Islet precursor cell (in vitro differentiated cells): ENCODE measurements at regions not wholly inside any gene's neighbourhood (a gene's known extent, or its start where the extent isn't known, plus 50 kb on each side); places are given as distances from the start of the nearest gene placed in this dataset.
A peak's percentile ranks its signal among the peaks of the same experiment; 100 is the strongest.

Experiments
- DNase-seq: peaks from one replicate; pipeline ENCODE4 v3.0.0-alpha.2; 2018

DNA sequence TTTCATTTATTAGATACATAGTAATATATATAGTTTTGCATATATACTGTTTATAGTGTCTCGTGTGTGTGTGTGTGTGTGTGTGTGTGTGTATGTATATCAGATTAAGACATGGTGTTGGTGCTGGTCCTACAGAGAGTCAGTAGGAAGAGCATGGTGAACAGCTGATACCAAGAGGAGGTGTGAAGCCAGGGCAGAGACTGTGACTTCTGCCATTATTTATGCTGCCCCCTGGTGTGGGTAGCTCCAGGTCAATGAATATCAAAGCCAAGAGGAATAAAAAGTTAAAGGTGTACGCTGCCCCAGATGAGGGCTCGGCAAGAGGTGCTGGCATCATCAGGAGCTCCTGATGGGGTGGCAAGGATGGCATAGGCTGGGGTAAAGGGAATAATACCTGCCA lies 299.5 kb upstream of the RASGRP1 start:
- DNase-seq = peak; percentile 25

DNA sequence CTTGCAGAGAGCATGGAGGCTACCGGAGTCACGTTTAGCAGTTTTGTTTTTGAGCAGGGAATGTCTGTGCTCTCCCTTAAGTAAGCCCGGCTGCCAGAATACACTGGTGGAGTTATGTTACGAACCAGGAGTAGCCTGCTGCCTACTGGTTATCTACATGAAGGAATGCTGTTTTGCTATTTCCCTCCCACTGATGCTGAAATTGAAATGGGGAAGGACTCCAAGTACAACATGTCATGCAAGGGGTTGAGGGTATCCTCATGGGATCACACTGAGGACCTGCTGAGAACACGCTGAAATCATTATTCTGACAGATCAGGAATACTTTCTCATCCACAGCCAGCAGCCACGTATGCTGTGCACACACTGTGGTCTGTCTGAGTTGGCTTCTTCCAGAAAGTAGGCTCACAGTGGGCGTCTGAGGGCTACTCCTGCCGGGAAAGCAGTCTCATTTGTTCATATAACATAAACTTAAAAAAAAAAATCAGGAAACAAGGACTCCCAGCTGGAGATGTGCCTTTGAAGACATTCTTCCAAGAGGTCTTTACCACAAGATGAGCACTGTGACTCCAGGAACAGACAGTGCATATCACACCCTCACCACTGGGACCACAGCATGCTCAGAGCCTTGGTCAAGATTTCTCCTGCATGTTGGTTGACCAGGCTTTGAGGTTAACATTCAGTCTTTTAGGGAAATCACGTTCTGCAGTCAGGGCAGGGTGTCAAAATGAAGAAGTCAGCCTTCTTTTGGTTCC lies 300.4 kb upstream of the RASGRP1 start:
- peak; percentile 47 for DNase-seq

DNA sequence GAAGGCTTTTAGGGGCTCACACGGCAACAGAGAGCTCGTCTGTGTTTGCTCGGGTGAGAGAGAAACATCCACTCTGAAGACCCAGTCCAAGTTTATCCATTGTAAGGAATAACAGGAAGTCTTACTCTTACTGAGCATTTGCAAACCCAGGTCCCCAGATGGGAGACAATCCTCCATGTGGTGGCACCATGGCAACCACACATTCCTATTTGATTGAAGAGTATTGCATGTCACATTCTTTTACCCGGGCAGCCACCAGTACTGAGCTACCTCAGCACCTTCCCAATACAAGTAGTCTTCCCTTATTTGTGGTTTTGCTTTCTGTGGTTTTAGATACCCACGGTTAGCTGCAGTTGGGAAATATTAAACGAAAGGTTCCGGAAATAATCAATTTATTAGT lies 302.9 kb upstream of the RASGRP1 start:
- peak; percentile 61 for DNase-seq

DNA sequence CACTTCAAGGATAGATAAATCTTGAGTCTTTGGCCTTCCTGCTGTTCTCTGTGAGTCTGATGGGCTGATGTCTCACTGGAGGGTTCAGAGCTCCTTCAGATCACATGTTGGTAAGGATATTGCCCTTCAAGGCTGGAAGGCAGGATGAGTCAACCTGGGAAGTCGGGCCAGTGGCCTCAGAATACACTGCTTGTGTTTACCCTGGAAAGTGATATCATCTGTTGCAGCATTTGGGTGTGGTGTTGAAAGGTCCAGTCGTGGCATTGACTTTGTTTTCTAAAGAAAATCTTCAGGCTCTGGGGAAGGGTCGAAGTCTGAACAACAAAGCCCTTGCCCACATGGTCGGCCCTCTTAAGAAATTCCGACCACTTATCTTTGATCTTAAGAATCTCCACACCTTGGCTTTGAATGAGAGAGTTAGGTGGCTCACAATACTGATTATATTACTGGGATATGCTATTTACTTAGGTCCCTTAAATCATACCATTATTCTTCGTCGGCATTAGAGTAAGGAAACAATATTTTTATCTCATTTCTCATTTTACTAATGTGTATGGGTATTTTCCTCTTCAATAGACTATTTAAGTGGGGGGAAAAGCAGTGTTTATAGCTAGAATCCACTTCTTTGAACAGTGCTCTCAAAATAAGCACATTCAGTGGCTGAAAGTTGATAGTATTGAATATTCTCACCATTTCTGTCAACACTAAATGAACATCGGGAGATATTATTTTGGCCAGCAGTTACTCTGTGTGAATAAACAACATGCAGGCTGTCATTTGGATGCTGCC lies 303.9 kb upstream of the RASGRP1 start:
- peak; percentile 93 for DNase-seq

DNA sequence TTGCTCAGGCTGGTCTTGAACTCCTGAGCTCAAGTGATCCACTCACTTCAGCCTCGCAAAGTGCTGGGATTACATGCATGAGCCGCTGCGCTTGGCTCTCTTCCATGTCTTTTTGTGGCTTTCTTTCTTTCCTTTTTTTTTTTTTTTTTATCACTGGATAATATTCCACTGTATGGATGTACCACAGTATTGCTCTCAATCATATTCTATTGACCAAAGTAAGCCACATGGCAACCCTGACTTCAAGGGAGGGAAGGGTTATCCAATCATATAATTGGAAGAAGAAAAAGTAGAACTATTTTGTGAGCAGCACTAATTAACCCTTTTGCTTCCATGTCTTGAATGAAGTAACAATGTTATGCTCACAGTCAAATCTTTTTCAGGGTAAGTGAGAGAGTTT lies 307.0 kb upstream of the RASGRP1 start:
- peak; percentile 4 for DNase-seq

DNA sequence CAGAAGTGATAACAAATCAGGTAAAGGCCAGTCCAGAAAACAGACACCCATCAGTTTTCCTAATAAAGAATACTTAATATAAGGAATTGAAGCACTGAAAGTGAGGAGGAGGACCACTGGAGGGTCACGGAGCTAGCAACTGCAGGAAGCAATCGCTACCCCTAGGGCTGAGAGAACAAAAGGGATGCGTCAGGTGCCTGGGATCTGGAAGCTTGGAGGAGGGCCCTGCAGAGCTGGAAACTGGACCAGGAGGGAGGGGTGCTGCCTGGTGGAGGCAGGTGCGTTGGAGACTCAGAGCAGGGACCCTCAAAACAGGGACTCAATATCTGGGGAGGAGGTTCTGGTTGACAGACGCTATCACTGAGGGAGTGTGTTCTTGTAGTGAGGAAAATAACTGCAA lies 308.1 kb upstream of the RASGRP1 start:
- peak; percentile 54 for DNase-seq

DNA sequence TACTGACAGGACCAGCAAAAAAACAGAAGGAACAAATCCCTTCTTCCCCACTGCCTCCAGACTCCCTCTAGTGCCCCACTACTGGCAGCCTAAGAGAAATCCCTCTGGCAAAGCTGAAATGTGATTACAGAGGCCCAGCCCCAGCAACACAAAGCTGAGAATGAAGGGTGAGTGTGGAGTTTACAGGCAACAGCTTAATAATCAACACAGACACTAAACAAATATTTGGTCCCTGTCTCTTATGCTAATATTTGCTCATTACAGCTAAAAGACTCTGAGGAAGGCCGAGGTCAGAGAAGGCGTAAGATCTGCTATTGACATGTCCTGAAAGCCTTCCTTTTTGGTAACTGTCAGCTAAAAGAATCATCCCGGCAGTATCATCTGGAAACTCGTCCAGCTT lies 308.5 kb upstream of the RASGRP1 start:
- peak; percentile 57 for DNase-seq

DNA sequence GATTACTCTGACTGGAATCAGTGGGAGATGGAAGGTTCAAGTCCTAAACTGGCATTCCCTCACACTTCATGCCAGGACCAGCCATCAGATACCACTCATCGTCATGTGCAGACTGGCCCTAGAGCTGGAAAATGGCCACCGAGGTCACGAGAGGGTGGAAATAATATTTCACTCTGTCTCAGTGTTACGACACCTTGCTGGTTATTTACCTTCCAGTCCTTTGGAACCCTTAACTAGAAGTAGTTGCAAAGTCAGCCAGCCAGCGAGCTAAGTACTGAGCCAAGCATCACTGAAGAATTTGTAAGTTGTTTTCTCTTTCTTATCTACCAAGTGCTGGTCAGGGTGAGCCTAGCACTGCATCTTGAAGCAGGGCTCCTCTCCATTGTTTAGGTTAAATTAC lies 309.9 kb upstream of the RASGRP1 start:
- DNase-seq = peak; percentile 28

DNA sequence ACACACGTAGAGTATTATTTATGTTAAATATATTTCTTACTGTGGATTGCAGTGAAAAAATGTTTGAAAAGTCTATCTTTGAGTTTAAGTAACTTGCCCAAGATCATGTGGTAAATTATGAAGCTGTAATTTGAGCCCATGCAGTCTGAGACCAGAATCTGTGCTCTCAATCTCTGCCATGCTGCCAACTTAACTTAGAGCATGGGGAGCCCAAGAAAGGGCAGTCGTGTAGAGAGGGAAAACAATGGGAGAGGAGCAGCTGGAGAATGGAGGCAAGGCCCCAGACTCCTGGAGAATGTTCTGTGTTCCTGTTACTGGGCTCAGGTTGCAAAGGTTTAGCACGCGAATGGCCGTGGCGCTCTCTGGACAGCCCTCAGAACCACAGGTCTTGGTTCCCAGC lies 311.6 kb upstream of the RASGRP1 start:
- DNase-seq = peak; percentile 44

DNA sequence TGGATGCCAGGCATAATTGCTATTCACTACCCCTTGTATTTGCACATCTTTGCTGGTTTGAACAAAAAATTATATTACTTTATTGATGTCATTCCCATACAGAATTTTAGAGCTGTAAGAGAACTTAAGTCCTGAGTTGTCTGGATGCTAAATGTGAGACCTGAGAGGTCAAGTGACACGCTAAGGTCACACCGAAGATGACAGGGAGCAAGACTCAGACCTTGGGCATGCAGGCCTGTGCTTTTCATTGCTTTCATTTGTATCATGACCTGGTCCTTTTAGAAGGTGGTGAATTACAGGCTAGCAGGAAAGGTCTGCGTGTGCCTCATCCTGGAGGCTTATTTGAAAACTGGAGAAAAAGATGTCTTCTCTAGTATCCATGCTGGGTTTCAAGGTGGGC lies 312.0 kb upstream of the RASGRP1 start:
- peak; percentile 40 for DNase-seq

DNA sequence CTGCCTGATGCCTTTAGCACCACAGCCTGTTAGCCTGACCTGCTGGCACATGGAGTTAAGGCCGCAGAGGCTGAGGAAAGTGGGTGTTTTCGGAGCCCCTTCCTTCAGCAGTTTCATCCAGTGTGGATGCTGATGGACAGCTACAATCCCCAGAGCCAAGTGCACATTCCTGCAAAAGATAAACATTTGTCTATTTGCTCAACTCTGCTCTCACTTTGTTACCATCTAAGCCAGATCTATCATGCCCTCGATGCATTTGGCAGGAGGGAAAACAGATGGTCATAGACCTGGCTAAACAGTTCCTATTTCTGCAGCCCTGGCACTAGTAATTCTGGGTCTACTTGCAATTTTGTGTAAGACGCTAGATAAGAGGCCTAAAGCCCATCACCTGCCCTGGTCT lies 312.9 kb upstream of the RASGRP1 start:
- DNase-seq = peak; percentile 17

DNA sequence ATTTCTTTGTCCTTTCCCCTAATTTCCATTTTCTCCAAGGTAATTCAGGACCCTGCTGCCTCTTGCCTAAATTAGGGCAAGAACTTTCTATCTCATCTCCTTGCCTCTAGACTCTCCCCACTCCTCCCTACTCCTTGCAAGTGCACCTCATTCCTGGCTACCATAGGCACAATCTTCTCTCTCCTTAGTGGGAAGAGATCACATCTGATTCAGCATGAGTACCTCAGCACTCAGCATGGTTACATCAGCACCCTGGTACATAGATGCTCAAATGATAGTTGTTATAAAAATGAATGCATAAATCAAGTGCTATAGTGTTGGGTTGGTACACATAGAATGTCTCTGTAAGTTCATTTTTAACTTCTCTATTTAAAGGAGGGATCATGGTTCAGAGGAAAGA lies 313.4 kb upstream of the RASGRP1 start:
- DNase-seq = no peak

DNA sequence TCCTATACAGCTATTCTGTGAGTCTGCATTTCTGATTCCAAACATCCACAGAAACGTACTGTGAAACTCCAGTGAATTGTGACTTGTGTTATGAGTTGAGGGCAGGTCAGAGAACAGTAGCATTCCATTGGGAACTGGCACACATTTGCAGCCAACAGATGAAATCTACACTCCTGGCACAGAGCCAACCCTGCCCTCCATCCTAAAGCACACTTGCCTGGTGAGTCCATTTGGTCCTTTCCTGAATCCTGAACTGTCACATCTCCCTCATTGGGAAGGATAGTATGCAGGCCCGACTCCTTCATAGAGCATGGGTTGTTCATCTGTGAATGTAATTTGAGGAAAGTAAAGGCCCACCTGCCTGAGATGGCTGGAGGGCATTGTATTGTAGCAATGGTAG lies 314.3 kb upstream of the RASGRP1 start:
- peak; percentile 39 for DNase-seq

DNA sequence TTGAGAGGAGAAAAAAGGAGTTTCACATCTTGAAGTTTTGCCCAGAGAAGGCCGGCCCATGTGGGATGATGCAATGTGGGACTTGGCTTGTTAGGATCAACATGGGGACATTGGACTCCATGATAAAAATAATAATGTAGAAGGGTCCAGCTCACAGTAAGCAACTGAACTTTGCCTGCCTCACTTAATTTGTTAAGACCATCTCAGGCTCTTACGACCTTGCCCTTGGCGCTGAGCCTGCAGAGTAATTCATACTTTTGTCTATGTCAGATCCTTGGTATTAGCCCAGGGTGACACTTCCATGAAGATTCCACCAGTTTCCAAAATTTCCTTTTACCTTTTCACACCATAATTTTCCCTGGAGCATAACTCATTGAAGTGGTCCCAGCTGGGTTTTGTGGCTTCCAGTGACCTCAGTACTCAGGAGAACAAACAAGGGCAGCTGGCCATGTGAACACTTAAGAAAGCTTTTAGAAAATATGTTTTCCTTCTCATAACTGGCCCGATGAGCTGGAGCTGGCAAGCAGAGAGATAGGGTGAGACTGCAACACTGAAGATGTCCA lies 315.4 kb upstream of the RASGRP1 start:
- peak; percentile 17 for DNase-seq

DNA sequence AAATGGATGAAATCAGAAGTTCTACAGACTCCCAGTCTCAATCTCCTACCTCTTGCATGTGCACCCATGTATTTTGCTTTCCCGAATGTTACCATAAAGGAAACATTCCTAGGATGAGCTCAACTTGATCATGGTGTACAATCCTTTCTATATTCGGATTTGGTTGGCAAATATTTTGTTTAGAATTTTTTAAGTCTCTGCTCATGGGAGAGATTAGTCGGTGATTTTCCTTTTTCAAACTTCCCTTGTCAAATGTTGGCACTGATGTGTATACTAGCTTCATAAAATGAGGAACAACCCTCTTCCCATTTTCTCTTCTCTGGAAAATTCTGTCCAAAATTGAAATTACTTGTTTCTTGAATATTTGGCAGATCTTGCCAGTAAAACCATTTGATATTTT lies 317.6 kb upstream of the RASGRP1 start:
- no peak for DNase-seq

DNA sequence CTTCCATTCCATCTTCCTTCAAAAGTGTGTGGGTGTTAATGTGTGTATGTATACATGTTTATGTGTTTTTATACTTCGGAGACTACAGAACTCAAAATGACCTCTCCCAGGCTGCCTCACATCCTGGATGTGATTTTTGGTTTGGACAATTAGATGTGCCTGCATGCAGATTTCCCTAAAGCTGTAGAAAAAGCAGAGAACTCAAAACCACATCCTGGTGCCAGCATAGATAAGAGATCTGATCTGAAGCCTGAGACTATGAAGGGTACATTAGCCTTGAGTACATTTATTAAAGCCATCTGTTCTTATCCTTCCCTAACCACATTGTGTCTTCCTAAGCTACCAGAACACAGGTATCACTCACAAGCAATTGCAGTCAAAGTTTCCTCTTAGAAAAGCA lies 319.4 kb upstream of the RASGRP1 start:
- DNase-seq = no peak

DNA sequence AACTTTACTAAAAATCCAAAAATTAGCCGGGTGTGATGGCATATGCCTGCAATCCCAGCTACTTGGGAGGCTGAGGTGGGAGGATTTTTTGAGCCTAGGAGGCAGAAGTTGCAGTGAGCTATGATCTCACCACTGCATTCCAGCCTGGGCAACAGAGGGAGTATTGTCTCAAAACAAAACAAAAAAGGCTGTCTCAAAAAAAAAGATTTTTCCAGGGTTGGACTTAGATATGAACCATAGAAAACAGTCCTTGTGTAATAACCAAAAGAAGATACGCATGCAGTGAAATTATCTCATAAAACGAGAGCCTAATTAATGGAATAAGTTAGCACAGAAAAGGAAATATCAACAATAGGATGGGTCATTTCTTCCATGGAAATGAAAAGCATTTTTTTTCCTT lies 320.4 kb upstream of the RASGRP1 start:
- DNase-seq = peak; percentile 73

DNA sequence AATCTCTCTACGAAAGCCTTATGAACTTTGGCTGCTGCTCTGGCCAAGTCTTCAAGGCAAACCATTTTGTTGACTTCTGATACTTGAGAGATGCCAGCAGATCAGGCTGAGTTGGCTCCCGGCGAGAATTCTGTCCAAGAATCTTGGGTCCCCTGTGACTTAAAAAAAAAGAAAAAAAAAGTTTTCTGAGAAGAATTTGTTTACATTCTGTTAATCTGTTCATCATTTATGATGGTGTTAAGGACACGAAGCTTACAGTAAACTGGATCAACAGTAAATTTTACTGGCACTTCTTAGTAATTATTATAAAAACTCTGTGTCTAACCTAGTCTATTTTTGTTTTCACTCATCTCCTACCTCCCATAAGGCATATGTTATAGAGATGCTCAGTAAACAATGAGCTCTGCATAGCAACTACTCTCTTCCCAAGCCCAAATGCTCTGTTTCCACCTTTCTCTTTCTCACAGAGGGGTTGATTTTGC lies 320.9 kb upstream of the RASGRP1 start:
- DNase-seq = no peak

DNA sequence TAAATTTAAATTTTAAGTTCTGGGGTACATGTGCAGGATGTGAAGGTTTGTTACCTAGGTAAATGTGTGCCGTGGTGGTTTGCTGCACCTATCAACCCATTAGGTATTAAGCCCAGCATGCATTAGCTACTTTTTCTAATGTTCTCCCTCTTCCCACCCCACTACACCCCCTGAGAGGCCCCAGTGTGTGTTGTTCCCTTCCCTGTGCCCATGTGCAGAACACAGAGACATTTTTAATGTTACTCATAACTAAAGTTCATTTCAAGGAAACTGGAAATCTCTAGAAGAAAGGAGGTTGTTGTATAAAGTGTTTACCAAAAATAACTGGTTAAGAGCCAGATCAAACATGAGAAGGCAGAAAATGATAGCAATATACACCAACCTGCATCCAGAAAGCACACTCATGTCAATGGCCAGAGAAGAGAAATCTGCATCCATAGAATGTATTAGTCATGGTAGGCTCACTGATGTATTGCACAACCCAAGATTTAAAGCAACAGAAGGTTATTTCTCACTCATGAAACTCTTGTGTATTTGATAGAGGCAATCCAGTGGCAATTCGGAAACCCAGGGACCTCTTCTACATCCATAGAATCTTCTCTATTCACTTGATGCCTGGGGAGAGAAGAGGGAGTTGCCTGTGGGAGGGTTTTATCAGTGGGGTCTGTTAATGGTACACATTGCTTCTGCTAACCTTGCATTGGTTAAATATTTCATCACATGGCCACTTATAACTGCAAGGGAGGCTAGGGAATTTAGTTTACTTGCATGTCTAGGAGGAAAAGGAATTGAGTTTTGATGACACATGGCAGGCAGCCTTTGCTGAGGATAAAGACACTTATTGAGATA lies 321.9 kb upstream of the RASGRP1 start:
- no peak for DNase-seq

DNA sequence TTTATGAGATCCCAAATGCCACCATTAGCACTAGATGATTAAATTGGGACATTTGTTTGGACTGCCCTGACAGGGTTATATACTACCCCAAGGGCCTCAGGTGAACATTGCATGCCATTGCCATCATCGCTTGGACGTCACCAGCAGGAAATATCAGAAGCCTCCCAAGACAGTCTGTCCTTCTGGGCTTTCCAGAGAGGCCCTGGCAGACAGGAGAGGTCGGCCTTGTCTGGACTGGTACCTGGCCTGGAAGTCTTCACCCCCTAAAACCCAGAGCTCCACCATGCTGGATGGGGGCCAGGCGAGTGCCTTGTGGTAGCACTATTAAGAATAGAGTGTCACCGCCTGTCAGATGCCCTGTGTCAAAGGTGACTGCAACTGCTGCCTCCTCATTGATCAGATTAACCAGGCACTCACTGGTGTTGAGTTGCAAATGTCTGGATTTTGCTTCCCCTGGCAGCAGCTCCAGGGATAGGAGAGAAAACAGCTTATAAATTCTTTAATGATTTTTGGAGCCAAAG lies 324.1 kb upstream of the RASGRP1 start:
- DNase-seq = peak; percentile 62

DNA sequence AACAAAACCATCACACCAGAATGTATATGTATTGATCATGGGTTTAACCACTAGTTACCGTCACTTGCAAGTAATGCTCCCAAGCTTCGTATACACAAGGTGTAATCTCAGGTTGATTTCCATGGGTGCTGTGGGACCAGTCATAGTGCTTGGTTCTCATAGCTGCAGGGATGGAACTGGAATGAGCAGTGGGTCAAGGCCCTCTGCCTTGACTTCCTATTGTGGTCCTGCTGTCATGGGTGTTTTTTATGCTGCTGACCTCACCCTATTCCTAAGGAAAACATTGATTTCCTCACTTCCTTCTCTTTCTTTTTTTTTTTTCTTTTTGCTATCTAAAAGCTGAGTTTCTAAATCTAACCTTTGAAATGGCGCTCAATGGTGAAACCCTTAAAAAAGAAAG lies 325.6 kb upstream of the RASGRP1 start:
- no peak for DNase-seq

DNA sequence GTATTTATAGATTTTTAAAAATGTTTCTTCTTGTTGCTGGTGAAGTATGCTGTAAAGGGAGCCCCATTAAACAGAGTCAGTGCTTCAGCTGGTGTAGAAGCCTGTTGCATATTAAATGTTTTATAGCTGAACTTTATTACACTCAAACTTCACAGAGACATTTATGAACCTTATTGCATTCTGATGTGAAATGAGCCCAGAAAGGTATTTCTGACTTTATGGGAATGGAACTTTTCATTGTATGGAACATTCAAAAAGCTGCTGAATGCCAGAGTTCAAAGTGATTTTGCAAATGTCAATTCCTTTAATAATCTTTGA lies 329.3 kb upstream of the RASGRP1 start:
- DNase-seq = no peak
